Stimulated activated CD4-positive, alpha-beta T cell treated with anti-CD3 and anti-CD28 coated beads, TNF-alpha, amount 100 ng/mL, for 4 hours (primary cell): ENCODE measurements at regions not wholly inside any gene's neighbourhood (a gene's known extent, or its start where the extent isn't known, plus 50 kb on each side); places are given as distances from the start of the nearest gene placed in this dataset.

ENCODE experiments used
- DNase-seq, 3 experiments: peaks; one replicate each; pipeline ENCODE4 v3.0.0-alpha.2; 2020; ENCODE audit warnings: low read depth in 3 of 3

DNA sequence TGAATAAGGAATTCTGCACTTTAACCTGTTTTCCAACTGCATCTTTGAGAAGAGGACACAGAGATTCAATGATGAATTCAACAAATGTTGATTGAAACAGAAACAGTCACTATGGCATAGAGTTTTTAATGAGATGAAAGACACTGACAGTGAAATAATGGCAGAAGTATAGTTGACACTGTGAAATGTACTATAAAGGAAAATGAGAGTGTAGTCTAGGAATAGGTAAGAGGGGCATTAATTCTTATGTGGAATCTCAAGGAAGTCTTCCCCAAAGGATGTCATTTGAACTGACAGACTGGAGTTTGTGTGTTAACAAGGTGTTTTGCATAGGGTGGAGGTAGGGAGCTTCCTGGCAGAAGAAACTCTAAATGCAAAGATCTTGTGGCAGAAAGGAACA lies 566.2 kb downstream of the TDRD15 start:
- DNase-seq, result no peak

DNA sequence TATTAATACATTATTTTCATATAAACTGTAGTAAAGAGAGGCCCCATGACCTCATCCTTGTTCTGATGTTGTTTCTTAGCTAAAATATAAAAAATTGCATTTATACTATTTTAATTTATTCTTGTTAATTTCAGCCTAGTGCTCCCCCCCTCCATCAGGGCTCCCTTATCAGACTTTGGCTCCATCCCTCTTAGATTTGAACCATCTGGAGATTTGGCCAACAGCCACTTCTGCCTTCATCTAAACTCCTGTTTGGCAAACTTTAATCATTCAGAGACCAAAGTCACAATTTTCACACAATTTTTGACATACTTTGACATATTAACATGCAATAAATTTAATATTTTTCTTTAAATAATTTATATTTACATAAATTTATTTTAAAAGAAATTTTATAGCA lies 569.3 kb downstream of the TDRD15 start:
- DNase-seq, result no peak

DNA sequence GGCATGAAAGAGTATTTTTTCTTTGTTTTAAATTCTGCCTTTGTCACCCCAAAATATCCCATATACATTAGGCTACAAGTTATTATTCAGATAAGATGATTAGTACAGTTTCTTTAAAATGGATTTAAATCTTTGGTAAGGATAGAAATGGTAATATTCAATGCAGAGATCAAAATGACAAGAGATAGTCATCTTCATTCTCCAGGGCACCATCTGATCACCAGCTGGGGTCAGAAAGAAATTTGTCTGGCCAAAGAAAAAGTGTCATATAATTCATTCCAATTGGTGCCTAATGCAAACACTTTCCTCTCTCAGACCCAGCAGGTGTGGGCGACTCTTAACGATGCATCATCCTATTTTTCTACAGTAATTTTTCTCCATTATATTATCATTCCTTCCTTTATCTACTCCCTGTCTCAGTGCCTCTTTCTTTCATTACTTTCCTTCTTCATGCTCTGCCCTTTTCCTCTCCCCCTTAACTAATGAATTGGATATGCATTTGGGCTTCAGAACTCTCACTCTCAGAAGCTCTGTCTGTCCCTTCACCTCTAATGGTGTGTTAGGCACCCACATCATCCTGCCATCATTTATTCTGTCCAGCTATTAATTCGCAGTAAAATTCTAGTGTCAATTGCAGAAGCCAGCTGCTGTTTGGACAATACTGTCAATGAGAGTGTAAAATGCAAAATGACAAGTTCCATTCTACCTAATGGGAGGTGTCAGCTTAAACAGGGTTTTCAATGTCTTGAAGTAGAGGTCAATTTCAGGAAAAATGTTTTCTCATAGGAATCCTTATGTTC lies 570.5 kb downstream of the TDRD15 start:
- no peak for DNase-seq

DNA sequence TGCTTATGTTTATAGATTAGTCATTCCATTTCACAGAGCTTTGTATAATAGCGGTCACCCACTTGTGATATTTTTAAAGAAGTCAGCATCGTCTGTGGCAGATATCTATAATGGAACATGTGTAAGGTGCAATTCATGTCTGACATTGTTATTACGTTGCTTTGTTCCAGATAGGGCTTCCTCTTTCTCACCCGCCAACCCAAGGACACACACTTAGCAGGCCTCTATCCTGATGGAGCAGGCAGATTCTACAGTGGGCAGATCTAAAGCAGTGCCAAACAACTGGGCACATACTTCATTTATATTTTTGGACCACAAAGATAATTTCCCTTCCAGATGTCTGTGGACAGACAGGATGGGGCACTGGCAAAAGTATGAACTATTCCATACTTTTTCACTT lies 573.1 kb downstream of the TDRD15 start:
- DNase-seq, result no peak

DNA sequence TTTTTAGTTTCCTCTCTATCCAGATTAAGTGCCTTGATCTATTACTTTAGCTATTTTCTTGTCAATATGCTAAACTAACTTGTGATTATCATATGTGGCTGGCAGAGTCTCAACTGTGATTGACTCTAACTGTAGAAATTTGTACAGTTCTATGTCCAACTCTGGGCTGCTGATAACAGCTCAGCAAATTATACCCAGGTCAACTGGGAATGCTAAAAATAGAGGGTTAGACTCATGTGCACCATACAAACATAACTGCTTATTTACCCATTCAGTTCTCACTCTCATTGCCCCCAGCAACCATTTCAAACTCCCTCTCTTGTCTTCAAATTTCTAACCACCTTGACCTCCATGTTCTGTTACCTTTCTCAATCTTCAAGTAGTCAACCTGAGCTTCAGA lies 576.9 kb downstream of the TDRD15 start:
- no peak for DNase-seq

DNA sequence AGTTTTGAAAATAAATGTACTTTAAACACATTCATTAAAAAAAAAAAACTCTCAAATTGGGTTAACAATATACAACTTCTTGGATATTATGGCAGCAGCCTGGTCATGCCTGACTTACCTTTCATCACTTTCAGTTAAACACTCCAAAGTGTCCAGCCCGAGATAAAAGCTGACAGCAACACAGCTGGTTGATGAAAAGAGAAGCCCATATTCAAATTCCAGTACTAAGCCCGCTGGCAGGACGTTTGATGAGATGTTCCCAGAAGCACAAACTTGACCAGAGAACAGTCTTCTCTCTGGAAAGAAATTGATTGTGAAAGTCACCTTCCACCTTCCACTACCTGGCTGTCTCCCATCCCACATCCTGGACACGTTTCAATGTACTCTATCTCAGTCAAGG lies 586.3 kb downstream of the TDRD15 start:
- no peak for DNase-seq

DNA sequence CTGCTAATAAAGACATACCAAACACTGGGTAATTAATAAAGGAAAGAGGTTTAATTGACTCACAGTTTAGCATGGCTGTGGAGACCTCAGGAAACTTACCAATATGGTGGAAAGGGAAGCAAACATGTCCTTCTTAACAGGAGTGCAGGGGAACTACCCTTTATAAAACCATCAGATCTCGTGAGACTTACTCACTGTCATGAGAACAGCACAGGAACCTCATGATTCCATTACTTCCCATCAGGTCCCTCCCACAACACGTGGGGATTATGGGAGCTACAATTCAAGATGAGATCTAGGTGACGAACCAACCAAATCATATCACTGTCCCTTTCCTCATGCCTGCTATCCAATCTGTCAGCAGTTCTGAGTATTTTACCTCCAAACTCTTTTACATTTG lies 586.7 kb downstream of the TDRD15 start:
- DNase-seq, result no peak

DNA sequence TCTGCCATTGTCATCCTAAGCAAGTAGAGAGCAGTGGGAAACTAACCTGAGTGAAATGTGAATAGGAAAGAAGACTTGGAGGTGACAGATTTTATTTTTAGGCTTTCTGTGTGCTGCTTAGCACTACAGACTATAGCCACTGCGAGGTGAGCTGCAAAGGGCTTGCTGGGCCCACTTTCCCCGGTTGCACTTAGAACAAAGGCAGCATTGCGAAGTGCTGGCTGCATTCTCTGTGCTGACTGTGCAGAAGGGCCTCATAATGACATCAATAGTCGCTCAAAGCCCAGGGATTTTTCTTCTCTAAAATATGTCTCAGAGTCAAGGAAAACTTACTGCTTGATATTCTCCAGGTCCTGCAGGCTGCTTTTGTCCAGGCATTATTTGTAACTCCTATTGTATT lies 592.1 kb downstream of the TDRD15 start:
- no peak for DNase-seq

DNA sequence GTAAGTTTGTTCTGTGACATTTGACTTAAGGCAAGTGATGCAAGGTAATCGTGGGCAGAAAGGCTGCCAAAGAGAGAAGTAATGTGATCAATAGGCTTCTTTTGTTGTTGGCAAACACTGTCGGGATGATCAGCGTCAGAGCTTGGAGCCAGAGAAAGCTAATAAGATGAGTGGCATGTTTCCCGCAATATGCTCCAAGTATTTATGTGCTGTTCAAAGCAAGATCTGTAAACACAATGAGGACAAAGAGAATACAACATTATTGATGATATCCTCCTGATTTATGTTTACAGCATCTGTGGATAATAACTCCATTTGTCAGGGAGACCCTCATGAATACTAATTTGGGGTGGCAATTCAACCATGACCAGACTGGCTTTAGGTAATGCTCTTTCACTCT lies 603.3 kb downstream of the TDRD15 start:
- DNase-seq, result no peak

DNA sequence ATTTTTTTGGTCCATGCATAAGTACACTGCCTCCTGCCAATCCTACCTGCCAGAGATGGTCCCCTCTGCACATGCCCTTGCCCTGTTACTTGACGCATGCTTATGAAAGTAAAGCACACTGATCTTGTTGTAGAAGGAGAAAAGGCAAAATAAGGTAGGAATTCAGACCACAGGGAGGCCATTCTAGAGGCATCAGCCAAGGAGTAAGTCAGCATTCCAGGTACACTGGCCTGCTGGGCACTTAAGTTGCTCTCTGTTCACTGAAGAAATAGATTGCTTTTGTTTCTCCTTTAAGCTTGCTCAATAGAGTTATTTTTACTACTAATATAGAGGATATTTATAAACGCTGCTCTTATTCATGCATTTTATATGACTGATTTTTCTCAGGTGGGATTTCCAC lies 604.4 kb downstream of the TDRD15 start:
- no peak for DNase-seq

DNA sequence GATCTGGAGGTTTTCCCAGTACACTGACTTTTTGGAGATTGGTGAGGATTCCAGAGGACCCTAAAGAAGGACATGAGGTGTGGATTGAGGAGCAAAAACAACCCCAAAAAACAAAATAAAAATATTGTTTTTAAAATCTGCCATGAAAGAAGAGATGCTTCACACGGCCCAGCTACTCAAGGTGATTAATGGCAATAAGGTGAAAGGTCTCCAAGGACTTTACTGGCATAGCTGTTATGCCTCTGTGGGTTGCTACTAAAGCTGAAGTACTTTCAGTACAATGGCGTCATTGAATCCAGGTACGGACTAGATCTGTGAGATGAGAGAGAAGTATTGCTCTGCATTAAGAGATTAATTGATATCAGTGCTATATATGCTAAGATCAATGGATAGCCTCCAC lies 606.4 kb downstream of the TDRD15 start:
- no peak for DNase-seq

DNA sequence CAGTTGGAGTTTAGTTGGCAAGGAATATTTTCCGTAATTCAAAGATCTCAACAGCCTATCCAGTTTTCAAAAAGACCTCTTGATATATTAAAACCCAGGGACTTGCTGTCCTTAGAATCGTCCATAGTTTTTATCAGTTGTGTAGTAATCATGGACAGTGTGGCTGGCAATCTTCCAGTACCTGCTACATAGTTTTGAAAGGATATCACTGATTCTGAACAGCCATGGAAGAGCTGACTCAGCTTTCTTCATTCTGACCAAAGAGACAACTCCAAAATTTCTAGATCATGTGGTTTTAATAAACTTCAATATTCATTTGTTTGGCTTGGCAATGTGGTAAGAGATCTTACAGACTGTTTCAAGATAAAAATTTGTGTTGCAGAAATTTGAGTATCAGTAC lies 616.7 kb downstream of the TDRD15 start:
- no peak for DNase-seq

DNA sequence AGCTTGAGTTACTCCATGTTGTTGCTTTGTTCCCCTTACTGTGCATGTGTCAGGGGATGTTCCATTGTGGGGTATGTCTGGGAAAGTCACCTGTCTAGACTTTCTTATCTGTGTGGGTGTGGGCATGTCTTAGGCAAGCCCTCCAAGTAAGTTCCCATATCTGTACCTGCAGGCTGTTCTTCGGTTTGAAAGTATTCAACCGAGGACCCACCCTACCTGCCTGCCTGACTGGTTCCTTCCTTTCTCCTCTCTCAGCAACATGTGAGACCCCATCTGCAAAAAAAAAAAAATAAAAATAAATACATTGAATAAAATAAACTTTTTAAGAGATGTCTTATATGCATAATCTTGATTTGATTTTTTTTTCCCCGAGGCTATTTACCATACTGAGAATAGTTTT lies 622.7 kb downstream of the TDRD15 start:
- no peak for DNase-seq

DNA sequence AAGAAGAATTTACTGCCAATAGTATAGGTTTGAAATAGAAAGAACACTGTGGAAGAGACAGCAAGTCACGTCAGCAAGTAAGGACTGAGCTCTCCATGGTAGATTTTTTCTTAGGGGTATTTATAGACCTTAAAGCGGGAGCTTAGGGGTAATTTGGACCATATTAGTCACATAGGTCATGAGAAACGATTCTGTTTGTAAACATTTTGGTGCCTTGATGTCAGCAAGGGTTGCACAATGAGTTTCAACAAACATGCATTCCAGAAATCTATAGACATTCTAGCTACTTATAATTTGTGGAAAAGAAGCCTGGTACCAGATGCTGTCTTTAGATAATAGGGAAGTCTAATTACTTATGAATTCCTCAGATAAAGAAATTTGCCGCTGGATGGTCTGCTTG lies 624.7 kb downstream of the TDRD15 start:
- DNase-seq, result no peak

DNA sequence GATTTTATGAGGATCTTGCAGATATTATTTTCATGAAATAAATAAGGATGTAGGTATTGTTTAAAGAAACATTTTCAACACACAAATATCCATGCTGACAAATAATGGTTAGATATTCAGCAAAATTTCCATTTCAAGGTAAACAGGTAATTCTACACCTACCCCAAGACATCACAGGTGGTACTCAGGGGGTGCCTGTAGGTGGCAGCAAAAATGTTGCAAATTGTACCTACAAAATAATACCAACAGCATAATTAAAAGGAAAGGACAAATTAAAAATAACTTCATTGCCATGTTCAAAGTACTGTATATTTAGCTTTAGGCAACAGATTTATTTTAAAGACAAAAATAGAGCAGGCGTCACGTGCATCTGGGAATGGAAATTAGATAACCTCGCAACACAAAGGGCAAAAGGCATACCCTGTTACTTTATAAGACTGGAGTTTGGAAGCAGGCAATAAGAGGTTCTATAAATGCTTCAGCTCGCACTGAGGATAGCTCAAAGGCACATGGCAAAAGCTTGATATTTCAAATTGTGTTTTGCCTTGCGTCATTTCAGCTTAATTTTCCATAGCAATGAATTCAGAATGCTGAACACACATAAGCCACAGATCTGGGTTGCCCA lies 630.5 kb downstream of the TDRD15 start:
- no peak for DNase-seq

DNA sequence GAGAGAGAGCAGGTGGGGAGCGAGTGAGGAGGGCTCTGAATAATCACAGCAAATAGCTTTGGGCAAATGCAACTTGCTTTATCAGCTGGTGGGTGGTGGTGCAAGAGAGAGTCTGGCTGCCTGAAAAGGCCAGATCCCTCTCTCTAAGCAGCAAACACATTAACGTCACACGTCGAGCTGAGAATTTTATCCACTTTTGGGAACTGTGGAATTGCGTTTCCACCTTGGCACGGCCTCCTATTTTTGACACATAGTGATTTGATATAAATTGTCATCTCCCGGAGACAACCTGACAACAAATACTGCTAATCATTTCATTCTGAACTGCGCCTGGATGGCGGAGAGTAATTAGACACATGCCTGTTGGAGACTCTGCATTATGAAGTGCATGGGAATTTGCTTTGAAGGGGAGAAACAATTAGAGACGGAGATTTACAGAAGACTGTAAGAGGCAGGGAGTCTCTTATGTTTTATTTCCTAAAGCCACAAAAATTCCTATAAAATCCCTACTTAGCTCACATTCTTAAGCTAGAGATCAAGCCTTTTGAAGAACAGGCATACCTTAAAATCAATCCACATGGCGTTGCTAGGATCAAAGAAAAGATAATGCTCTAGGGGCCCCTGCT lies 634.1 kb downstream of the TDRD15 start:
- no peak for DNase-seq

DNA sequence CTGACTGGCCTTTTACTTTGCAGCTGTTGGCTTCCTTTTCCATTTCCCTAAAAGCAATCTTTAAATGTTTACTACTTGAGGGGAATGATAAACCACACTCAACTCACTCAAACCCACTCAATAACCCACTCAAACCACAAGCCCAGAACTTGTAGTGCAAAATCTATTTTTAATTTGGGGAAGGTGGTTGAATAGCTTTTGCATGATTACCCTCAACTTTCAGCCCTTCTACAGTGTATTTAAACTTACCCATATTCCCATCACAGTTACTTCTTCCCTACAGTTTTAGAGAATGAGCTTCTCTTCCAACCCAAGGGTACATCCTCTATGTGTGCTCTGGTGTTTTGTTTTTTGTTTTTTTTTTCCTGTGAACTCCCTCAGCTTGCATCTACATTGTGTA lies 636.1 kb downstream of the TDRD15 start:
- DNase-seq, result no peak

DNA sequence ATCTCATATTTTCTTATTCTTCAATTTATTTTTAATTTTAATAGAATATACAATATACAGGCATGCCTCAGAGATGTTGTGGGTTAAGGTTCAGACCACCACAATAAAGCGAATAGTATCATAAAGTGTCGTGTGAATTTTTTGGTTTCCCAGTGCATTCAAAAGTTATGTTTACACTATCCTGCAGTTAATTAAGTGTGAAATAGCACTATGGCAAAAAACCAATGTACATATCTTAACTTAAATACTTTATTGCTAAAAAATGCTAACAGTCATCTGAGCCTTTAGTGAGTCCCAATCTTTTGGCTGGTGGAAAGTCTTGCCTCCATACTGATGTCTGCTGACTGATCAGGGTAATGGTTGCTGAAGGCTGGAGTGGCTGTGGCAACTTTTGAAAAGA lies 637.6 kb downstream of the TDRD15 start:
- DNase-seq, result no peak

DNA sequence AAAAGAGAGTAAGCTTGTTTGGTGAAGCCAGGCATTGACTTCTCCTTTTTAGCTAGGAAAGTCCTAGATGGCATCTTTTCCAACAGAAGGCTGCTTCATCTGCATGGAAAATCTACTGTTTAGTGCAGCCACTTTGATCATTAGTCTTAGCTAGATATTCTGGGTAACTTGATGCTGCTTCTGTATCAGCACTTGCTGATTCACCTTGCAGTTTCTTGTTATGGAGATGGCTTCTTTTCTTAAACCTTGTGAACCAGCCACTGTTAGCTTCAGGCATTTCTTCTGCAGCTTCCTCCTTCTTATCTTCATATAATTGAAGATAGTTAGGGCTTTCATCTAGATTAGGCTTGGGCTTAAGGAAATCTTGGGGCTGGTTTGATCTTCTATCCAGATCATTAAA lies 639.7 kb downstream of the TDRD15 start:
- DNase-seq, result no peak

DNA sequence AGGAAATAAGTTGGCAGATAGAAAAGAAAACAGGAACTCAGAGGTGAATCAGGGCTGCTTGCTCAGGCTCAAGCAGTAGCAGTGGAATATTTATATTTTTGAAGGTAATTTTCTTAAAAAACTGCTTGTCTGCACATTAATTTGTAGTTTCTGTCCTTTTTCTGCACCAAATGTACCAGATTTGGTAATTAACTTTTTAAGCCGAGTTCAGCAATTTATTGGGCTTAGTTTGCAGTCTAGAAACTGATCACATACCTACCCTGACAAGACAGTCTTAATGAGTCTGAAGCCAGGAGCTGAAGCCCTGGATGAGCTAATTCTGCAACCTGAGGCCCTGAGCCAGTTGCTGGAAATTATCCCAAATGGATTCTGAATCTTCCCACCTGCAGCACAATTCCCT lies 647.0 kb downstream of the TDRD15 start:
- DNase-seq, result no peak

DNA sequence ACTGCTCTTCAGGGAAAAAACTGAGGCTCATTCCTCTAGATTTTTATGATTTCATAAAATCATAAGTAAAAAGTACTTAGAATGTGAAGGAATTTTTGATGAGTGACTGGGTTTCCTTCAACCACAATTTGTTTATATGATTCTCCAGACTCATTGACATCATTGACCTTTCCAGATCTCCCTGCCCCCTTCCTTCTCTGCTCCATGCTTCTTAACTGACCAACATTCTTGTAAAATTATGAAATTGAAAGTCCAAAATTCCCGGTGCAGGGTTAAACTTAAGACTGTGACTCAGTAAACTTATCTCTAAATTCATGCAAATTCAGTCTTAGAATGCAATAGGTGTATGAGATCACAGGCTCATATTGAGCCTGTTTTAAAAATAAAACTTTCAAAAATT lies 648.9 kb downstream of the TDRD15 start:
- no peak for DNase-seq

DNA sequence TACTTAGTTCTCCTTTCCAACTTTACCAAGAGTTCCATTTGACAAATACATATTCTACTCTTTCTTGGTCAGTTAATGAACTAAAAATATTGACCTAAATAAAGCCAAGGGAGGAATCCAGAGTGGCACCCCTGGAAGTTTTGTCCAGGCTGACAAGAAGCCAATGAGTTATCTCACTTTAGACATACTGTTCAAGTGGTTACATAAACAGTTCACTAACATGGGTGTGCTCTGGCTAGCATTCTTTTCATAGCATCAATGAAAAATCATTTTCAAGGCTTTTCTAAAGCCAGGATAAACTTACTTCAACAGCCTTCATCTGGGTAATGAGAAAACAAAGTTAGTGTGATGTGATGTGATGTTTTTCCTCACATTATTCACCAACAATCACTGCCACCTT lies 649.4 kb downstream of the TDRD15 start:
- no peak for DNase-seq

DNA sequence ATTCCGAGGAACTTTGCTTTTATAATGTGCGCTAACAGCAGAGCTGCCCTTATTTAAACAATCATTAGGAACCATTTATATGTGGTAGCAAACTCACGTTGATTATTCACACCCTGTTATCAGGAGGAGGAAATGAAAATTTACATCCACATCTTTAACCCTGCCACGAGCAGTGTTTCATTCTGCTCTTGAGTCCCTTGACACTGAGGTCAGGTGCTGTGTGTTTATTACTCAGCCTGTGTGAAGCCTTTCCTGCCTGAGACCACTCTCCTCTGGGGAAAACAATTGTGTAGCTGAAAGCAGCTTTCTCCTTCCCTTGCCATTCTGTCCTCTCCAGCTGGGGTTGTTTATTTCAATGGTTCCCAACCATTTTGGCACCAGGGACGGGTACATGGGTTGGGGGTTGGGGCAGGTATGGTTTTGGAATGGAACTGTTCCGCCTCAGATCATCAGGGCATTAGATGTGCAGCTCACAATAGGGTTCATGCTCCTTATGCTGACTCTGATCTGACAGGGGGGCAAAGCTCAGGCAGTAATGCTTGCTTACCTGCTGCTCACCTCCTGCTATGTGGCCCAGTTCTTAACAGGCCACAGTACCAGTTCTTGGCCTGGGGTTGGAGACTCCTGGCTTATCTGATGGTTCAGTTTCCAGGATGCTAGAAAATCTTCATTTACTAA lies 651.1 kb downstream of the TDRD15 start:
- no peak for DNase-seq
